Vagina (tissue), 2 donors: ENCODE measurements at regions not wholly inside any gene's neighbourhood (a gene's known extent, or its start where the extent isn't known, plus 50 kb on each side); places are given as distances from the start of the nearest gene placed in this dataset.
"Not testable (repeated sequence)": the region's sequence is repeated elsewhere in the genome, so short reads cannot be mapped to it uniquely, and the experiment has no call there.

Source experiments
- CTCF ChIP-seq, 3 experiments: fragments of 450-650 bp in 2 of 3; fragments of 200-600 bp in 1 of 3; sonication (generic) in 1 of 3; IDR thresholded peaks; one replicate each; pipeline ENCODE4 v1.5.1; 2017 to 2019; ENCODE audit warnings: antibody characterized with exemption in 3 of 3, mild to moderate bottlenecking in 2 of 3, moderate library complexity in 2 of 3
- POLR2A ChIP-seq, 2 donors: fragments of 450-650 bp; IDR thresholded peaks; one replicate each; pipeline ENCODE4 v1.6.1; 2017; ENCODE audit warnings: antibody characterized with exemption in 2 of 2, mild to moderate bottlenecking in 2 of 2, moderate library complexity in 2 of 2
- POLR2AphosphoS5 ChIP-seq, 2 donors: sonication (generic); formaldehyde crosslinking; IDR thresholded peaks; one replicate each; pipeline ENCODE4 v1.9.0; 2017; ENCODE audit warnings: antibody characterized with exemption in 2 of 2, mild to moderate bottlenecking in 2 of 2, low read depth in 1 of 2; ENCODE audit not compliant: insufficient read depth in 1 of 2

- not testable (repeated sequence) for TF ChIP-seq CTCF (IDR thresholded peaks at IDR 0.05); POLR2A (IDR thresholded peaks at IDR 0.05); POLR2AphosphoS5 (IDR thresholded peaks at IDR 0.05; ENCODE audit: insufficient read depth in 1 of 2, low read depth in 1 of 2)
Measured at GRCh38 chr7:63567636-63568035, 431.0 kb upstream of the ZNF722 start.
